ENCODE measurements at regions not wholly inside any gene's neighbourhood (a gene's known extent, or its start where the extent isn't known, plus 50 kb on each side); places are given as distances from the start of the nearest gene placed in this dataset.

DNA sequence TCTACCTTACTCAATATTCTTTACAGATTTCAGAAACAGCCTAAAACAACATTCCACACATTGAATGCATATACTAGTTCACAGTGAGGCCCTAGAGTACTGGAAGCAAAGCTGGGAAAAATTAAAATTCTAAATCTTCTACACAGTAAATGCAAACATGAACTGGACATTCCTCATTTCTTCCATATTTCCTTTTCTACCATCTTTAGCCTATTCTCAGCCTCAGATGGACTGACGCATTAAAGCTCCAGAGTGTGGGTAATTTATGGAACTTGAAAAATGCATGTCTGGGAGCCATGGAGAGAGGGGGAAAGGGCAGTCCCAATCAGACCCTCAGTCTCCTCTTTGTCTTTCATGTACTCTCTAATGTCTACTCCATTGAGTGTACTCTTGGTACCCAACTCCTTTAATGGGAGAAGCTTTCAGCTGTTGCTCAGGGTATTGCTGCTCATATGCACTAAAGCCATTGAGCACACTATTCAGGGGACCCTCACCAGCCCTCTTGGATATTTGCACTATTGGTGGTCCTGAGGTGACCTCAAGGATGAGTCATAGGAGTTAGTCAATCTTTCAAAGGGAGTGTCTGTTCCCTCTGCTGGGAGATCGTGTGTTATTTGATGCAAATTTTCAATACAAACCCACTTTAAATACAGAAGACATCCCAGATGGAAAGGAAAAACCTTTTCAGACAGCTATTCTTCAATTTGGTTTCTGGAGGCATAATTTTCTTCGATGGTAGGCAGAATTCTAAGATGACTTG is 83.3 kb upstream of the KCNJ15 start:
- in situ Hi-C loops (cut with HindIII; ENCODE audit: low pct_unique_long_range_greater_than_20kb, low sequenced_read_pairs), result no loop called here
- DNase-seq (ENCODE audit: low read depth in 1 of 2, low spot score in 1 of 2), result no peak
- TF ChIP-seq JUND (IDR thresholded peaks at IDR 0.05; ENCODE audit: low read depth), result no peak

DNA sequence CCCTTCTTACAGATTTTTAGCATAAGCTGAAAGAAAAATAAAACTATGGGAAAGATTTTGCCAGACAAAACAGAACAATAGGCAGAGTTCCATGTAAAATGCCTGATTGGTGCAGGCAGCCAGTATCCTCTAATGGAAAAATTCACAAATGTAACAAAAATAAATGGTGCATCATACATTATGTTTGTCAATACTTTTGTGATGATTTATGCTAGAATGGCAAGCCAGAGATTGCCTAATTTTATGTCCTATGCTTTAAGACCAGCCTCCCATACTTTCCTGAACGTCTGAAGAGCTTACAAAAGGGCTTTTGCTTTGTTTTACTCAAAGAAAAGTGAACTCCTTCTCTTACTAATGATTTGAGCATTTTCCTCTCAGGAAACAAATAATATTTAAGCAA is 81.5 kb upstream of the KCNJ15 start:
- no peak for DNase-seq (ENCODE audit: low read depth in 1 of 2, low spot score in 1 of 2)
- in situ Hi-C loops (cut with HindIII; ENCODE audit: low pct_unique_long_range_greater_than_20kb, low sequenced_read_pairs), result no loop called here
- no peak for TF ChIP-seq JUND (IDR thresholded peaks at IDR 0.05; ENCODE audit: low read depth)

DNA sequence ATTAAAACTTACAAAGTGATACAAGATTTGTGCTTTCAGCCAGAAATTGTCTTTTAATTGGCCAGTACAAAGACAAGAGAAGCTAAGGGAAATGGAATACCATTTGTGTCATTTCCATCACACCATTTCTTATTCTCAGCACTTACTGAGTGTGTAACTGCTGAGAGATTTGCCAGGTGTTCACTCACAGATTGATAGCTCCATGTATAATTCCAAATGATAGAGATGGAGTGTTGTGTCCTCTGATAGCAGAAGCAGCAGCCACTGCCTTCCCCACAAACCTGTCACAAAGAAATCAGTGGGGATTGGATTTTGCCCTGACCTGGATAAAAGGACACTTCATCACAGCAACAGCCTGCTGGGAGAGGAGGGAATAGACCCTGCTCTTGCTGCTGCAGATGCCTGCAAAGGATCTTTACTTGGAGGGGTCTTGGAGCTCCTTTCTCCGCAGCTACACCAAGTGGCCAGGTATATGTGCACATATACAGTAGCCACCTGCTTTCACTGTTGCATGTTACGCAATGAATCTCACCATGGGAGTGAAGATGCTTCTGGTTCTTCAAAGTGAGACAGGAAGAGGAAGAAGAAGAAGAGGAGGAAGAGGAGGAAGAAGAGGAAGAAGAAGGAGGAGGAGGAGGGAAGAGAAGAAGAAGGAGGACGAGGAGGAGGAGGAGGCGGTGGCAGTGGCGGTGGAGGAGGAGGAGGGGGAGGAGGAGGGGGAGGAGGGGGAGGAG is 78.7 kb upstream of the KCNJ15 start:
- DNase-seq (ENCODE audit: low read depth in 1 of 2, low spot score in 1 of 2), result no peak
- in situ Hi-C loops (cut with HindIII; ENCODE audit: low pct_unique_long_range_greater_than_20kb, low sequenced_read_pairs), result no loop called here
- no peak for TF ChIP-seq JUND (IDR thresholded peaks at IDR 0.05; ENCODE audit: low read depth)

DNA sequence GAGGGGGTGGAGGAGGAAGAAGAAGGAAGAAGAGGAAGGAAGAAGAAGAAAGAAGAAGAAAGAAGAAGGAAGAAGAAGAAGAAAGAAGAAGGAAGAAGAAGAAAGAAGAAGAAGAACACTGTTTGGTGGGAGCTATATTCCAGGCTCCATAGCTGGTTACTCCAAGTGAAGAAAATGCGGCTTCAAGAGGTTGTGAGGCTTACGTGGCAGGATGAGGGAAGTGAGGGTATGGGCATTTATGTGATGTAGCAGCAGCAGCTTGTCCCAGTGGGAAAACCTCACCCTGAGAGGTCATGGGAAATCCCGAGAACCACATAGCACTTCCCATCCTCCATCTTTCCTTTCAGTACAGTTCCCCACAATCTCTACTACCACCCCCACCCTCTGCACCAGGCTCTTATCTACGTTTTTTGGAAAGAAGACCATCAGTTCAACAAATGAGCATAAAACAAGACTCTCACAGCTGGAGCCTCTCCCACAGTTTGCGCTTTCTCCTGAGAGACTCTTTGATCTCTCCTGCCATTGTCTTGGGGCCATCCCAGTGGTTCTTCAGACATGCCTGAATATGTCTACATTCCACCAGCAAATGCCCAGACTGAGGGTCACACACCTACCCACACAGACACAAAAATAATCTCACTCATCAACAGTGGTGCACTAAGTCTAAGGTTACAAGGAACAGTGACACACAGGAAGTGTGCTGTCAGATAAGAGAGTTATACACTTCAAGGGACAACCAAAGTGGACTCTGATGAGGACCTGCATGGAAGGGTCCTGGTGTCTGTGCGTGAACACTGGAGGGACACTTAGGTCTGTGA is 77.9 kb upstream of the KCNJ15 start:
- no peak for DNase-seq (ENCODE audit: low read depth in 1 of 2, low spot score in 1 of 2)
- in situ Hi-C loops (cut with HindIII; ENCODE audit: low pct_unique_long_range_greater_than_20kb, low sequenced_read_pairs), result no loop called here
- no peak for TF ChIP-seq JUND (IDR thresholded peaks at IDR 0.05; ENCODE audit: low read depth)

DNA sequence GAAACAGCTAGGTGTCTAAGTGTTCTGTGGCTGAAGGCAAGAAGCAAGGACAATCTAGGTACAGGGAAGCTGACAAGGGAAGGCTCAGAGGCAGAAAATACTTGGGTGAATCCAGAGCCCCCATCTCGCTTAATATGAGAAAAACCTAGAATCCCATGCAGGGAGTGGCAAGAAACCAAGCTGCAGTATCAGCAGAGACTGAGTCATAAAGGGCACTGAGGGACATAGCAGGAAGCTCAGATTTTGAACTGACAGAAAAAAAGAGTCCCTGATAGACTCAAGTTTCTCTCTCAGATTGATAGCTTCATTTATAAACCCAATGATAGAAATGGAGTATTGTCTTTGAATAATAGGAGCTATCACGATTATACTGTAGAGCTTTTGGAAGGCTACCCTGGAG is 77.3 kb upstream of the KCNJ15 start:
- no peak for TF ChIP-seq JUND (IDR thresholded peaks at IDR 0.05; ENCODE audit: low read depth)
- DNase-seq (ENCODE audit: low read depth in 1 of 2, low spot score in 1 of 2), result no peak
- in situ Hi-C loops (cut with HindIII; ENCODE audit: low pct_unique_long_range_greater_than_20kb, low sequenced_read_pairs), result no loop called here

DNA sequence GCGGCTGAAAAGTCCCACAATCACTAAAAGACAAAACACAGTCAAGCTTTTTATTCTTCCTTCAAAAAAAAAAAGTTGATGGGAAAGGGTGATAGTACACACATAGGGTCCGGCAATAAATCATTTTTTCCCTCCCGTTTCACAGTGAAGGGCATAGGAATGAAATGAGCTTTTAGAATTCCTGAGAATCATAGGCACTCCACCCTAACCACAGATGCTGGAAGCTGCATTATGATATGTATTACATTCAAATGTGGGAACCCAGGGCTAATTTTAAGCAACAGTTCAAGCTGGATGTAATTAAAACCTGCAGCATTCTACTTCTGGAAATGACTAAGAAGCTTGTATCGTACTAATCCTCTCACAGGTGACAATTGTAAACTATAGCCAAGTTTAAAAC is 75.7 kb upstream of the KCNJ15 start:
- in situ Hi-C loops (cut with HindIII; ENCODE audit: low pct_unique_long_range_greater_than_20kb, low sequenced_read_pairs), result no loop called here
- no peak for TF ChIP-seq JUND (IDR thresholded peaks at IDR 0.05; ENCODE audit: low read depth)
- DNase-seq (ENCODE audit: low read depth in 1 of 2, low spot score in 1 of 2), result no peak

DNA sequence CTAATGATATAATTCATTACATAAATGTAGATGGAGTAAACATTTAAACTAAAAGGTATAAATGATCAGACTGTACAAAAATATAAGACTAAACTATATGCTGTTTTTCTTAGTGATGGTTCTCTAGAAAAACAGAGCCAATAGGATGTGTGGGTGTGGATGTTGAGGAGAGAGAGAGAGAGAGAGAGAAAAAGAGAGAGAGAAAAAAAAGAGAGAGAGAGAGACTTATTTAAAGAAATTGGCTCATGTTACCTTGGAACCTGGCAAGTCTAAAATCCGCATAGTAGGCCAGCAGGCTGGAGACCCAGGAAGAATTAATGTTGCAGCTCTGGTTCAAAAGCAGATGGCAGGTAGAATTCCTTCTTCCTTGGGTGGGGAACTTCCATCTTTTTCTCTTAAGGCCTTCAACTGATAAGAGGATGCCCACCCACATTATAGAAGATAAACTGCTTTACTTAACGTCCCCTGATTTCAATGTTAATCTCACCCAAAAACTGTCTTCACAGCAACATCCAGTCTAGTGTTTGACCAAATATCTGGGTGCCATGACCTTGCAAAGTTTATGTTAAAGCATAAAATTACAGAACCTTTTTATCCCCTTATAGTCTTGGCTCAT is 74.3 kb upstream of the KCNJ15 start:
- no peak for TF ChIP-seq JUND (IDR thresholded peaks at IDR 0.05; ENCODE audit: low read depth)
- DNase-seq (ENCODE audit: low read depth in 1 of 2, low spot score in 1 of 2), result no peak
- in situ Hi-C loops (cut with HindIII; ENCODE audit: low pct_unique_long_range_greater_than_20kb, low sequenced_read_pairs), result no loop called here

DNA sequence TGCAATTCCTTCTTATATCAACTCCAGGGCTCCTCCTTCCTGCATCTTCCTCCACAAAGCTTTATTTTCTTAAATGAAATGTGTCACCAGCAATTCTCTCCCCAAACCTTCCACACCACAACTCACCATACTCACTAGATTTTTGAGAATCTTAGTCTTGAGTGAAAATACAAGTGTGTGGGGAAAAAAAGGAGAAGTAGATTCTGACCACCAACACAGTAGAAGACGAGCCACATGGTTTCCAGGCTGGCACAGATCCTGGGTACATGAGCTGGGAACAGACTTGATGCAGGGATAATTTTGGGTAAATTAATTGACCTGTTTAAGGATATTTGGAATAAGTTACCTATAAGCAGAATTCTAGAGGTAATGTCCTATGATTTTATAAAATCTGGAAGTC is 72.8 kb upstream of the KCNJ15 start:
- in situ Hi-C loops (cut with HindIII; ENCODE audit: low pct_unique_long_range_greater_than_20kb, low sequenced_read_pairs), result no loop called here
- DNase-seq (ENCODE audit: low read depth in 1 of 2, low spot score in 1 of 2), result no peak
- TF ChIP-seq JUND (IDR thresholded peaks at IDR 0.05; ENCODE audit: low read depth), result no peak

DNA sequence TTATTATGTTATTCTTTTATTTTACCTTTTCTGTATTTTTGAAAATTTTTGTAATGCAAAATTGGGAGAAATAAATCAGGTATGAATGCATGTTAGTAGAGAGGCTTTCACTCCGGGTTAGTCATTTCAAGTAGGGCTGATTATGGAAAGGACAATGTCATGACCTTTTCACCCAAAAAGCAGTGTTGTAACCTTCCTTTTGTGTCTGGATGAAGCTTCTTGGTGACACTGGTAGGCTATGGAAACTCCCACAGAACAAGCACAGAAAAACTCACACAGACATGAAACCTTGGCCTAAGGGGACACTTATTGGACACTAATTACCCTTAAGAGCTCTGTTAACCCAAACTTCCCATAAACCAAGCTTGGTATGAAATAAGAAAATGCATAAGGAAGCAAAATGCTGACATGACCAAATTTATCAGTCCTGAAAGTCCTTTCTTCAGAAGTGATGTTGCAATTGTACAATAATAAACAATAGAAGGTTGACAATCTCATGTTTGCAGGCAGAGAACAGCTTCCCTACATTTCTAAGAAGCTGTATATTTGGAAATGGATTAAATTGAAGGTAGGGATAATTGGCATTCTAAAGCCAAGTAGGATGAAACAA is 70.0 kb upstream of the KCNJ15 start:
- in situ Hi-C loops (cut with HindIII; ENCODE audit: low pct_unique_long_range_greater_than_20kb, low sequenced_read_pairs), result no loop called here
- DNase-seq (ENCODE audit: low read depth in 1 of 2, low spot score in 1 of 2), result no peak
- TF ChIP-seq JUND (IDR thresholded peaks at IDR 0.05; ENCODE audit: low read depth), result no peak

DNA sequence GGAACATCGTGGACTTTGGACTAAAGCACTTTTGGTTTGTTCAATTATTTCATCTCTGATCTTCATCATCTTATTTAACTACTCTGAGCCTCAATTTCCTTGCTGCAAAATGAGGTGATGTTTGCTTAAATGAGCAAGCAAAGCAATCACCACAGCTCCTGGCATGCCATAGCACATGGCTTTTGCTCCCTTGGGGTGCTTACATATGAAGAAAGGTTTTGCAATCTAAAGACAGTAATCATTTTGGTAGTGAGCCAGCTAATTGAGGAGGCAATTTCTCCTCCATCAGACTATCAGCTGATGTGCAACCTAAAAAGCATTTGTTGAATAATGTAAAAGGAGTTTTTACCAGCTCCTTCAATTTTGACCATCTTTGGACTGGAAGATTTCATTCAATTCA is 68.8 kb upstream of the KCNJ15 start:
- no peak for DNase-seq (ENCODE audit: low read depth in 1 of 2, low spot score in 1 of 2)
- TF ChIP-seq JUND (IDR thresholded peaks at IDR 0.05; ENCODE audit: low read depth), result no peak
- in situ Hi-C loops (cut with HindIII; ENCODE audit: low pct_unique_long_range_greater_than_20kb, low sequenced_read_pairs), result no loop called here

DNA sequence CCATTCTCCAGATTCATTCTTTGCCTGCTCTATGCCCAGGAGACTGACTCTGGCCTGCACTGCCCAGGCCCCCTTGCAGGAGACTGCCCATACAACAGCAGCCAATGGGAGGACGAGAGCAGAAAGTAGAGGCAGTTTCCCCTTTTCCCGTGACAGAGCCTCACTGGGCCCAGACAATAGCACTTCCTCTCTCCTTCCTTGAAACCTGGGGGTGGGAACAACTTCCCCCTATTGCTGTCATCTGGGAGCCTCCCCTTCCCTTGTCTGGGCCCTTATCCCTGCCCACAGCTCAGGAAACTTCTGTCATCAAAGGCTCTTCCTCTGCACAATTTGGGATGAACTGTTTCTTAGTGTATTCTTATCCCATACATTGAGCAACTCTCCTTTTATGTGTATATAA is 60.8 kb upstream of the KCNJ15 start:
- in situ Hi-C loops (cut with HindIII; ENCODE audit: low pct_unique_long_range_greater_than_20kb, low sequenced_read_pairs), result no loop called here
- no peak for DNase-seq (ENCODE audit: low read depth in 1 of 2, low spot score in 1 of 2)
- TF ChIP-seq JUND (IDR thresholded peaks at IDR 0.05; ENCODE audit: low read depth), result no peak

DNA sequence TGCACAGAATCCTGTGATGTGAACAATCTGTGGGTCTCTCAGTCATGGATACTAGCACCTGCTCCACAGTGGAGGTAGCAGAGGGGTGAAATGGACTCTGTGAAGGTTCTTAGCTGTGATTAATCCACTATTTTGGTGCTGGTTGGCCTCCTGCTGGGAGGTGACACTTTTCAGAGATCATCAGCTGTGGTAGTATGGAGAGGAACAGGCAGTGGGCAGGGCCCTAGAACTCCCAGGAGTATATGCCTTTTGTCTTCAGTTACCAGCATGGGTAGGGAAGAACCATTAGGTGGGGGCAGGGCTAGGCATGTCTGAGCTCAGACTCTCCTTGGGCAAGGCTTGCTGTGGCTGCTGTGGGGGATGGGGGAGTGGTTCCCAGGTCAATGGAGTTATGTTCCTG is 54.0 kb upstream of the KCNJ15 start:
- DNase-seq (ENCODE audit: low read depth in 1 of 2, low spot score in 1 of 2), result no peak
- in situ Hi-C loops (cut with HindIII; ENCODE audit: low pct_unique_long_range_greater_than_20kb, low sequenced_read_pairs), result no loop called here
- TF ChIP-seq JUND (IDR thresholded peaks at IDR 0.05; ENCODE audit: low read depth), result no peak

All from T47D (cell line).